H9 (cell line): ENCODE measurements at regions not wholly inside any gene's neighbourhood (a gene's known extent, or its start where the extent isn't known, plus 50 kb on each side); places are given as distances from the start of the nearest gene placed in this dataset.

Experiments
- DNase-seq: peaks from one replicate; pipeline ENCODE4 v3.0.0-alpha.2; 2017
- H2AFZ ChIP-seq: one replicate; pipeline ENCODE4 v1.6.1; 2013; ENCODE audit warnings: mild to moderate bottlenecking, low read length, control low read depth, moderate library complexity
- H2AK5ac ChIP-seq: 2 replicates; pipeline ENCODE4 v1.6.1; 2013; ENCODE audit warnings: low read length, control low read depth, mixed read lengths; ENCODE audit not compliant: insufficient read length
- H2BK120ac ChIP-seq: one replicate; pipeline ENCODE4 v1.6.1; 2013; ENCODE audit warnings: low read depth, mild to moderate bottlenecking, low read length, control low read depth, inconsistent platforms; ENCODE audit not compliant: poor library complexity, severe bottlenecking
- H2BK12ac ChIP-seq: 2 replicates; pipeline ENCODE4 v1.6.1; 2013; ENCODE audit warnings: low read length, control low read depth, mixed read lengths, low read depth; ENCODE audit not compliant: insufficient read length
- H2BK15ac ChIP-seq: 2 replicates; pipeline ENCODE4 v1.6.1; 2013; ENCODE audit warnings: low read depth, low read length, control low read depth
- H2BK20ac ChIP-seq: one replicate; pipeline ENCODE4 v1.6.1; 2013; ENCODE audit warnings: low read depth, mild to moderate bottlenecking, low read length, control low read depth, inconsistent platforms; ENCODE audit not compliant: poor library complexity, severe bottlenecking
- H2BK5ac ChIP-seq: 2 replicates; pipeline ENCODE4 v1.6.1; 2013; ENCODE audit warnings: low read length, control low read depth, mixed read lengths; ENCODE audit not compliant: insufficient read length
- H3K14ac ChIP-seq: 2 replicates; pipeline ENCODE4 v1.6.1; 2013; ENCODE audit warnings: low read length, control low read depth; ENCODE audit not compliant: insufficient read depth
- H3K18ac ChIP-seq: 2 replicates; pipeline ENCODE4 v1.6.1; 2013; ENCODE audit warnings: low read depth, mild to moderate bottlenecking, mixed read lengths, low read length, control low read depth; ENCODE audit not compliant: insufficient read length
- H3K23ac ChIP-seq: 2 replicates; pipeline ENCODE4 v1.6.1; 2013; ENCODE audit warnings: low read length, control low read depth, mixed read lengths, low read depth; ENCODE audit not compliant: insufficient read length
- H3K23me2 ChIP-seq: 2 replicates; pipeline ENCODE4 v1.6.1; 2013; ENCODE audit warnings: low read depth, mild to moderate bottlenecking, mixed read lengths, low read length, control low read depth; ENCODE audit not compliant: insufficient read length, poor library complexity, severe bottlenecking
- H3K27ac ChIP-seq: 2 replicates; pipeline ENCODE4 v1.5.1; 2013; ENCODE audit warnings: low read length, control low read depth, mixed read lengths, low read depth; ENCODE audit not compliant: insufficient read length
- H3K27me3 ChIP-seq: 2 replicates; pipeline ENCODE4 v1.6.1; 2013; ENCODE audit warnings: low read length, control low read depth, inconsistent platforms; ENCODE audit not compliant: insufficient read depth
- H3K4ac ChIP-seq: 2 replicates; pipeline ENCODE4 v1.6.1; 2013; ENCODE audit warnings: low read depth, mild to moderate bottlenecking, control low read depth, inconsistent platforms, low read length, moderate library complexity
- H3K4me1 ChIP-seq: 2 replicates; pipeline ENCODE4 v1.6.1; 2013; ENCODE audit warnings: low read length, control low read depth, inconsistent platforms; ENCODE audit not compliant: insufficient read depth
- H3K4me2 ChIP-seq: 2 replicates; pipeline ENCODE4 v1.6.1; 2013; ENCODE audit warnings: low read length, control low read depth, mixed read lengths; ENCODE audit not compliant: insufficient read length, insufficient read depth
- H3K56ac ChIP-seq: 2 replicates; pipeline ENCODE4 v1.6.1; 2013; ENCODE audit warnings: low read depth, mild to moderate bottlenecking, mixed read lengths, low read length, control low read depth; ENCODE audit not compliant: insufficient read length
- H3K79me1 ChIP-seq: 2 replicates; pipeline ENCODE4 v1.6.1; 2013; ENCODE audit warnings: low read depth, mild to moderate bottlenecking, moderate library complexity, low read length, control low read depth, inconsistent platforms; ENCODE audit not compliant: insufficient read depth, poor library complexity, severe bottlenecking
- H3K79me2 ChIP-seq: 2 replicates; pipeline ENCODE4 v1.6.1; 2013; ENCODE audit warnings: low read length, control low read depth, inconsistent platforms; ENCODE audit not compliant: insufficient read depth
- H3K9ac ChIP-seq: 2 replicates; pipeline ENCODE4 v1.6.1; 2013; ENCODE audit warnings: low read length, control low read depth, mixed read lengths; ENCODE audit not compliant: insufficient read length; ENCODE audit errors: extremely low read depth
- H3K9me3 ChIP-seq: one replicate; pipeline ENCODE4 v1.6.1; 2013; ENCODE audit warnings: low read depth, low read length, inconsistent platforms; ENCODE audit not compliant: control insufficient read depth
- H3T11ph ChIP-seq: one replicate; pipeline ENCODE4 v1.6.1; 2013; ENCODE audit warnings: mild to moderate bottlenecking, low read length, control low read depth, inconsistent platforms
- H4K20me1 ChIP-seq: one replicate; pipeline ENCODE4 v1.6.1; 2013; ENCODE audit not compliant: control insufficient read depth, insufficient read length, insufficient read depth
- H4K5ac ChIP-seq: 2 replicates; pipeline ENCODE4 v1.6.1; 2013; ENCODE audit warnings: low read depth, mild to moderate bottlenecking, mixed read lengths, low read length, control low read depth; ENCODE audit not compliant: insufficient read length
- H4K8ac ChIP-seq: replicated peaks from 2 replicates; pipeline ENCODE4 v1.6.1; 2013; ENCODE audit warnings: low read length, control low read depth, mixed read lengths, low read depth; ENCODE audit not compliant: insufficient read length
- H4K91ac ChIP-seq: 2 replicates; pipeline ENCODE4 v1.6.1; 2013; ENCODE audit warnings: low read depth, mild to moderate bottlenecking, moderate library complexity, mixed read lengths, low read length, control low read depth; ENCODE audit not compliant: insufficient read length
- H3K27ac Mint-ChIP-seq, 3 experiments: 2 replicates in 2 of 3; 3 replicates in 1 of 3; pipeline ENCODE4 v1.8.0; 2020 to 2021; ENCODE audit warnings: mixed read lengths in 3 of 3, mild to moderate bottlenecking in 1 of 3, moderate library complexity in 1 of 3
- H3K27me3 Mint-ChIP-seq: 2 replicates; pipeline ENCODE4 v1.8.0; 2021; ENCODE audit warnings: low read depth, mild to moderate bottlenecking, moderate library complexity, mixed read lengths
- H3K36me3 Mint-ChIP-seq, 3 experiments: 2 replicates in 2 of 3; 3 replicates in 1 of 3; pipeline ENCODE4 v1.8.0; 2020 to 2021; ENCODE audit warnings: low read depth in 3 of 3, mixed read lengths in 3 of 3; ENCODE audit not compliant: insufficient read depth in 1 of 3
- H3K4me1 Mint-ChIP-seq, 2 experiments: 2 replicates each; pipeline ENCODE4 v1.8.0; 2020; ENCODE audit warnings: mixed read lengths in 2 of 2
- H3K4me3 Mint-ChIP-seq, 2 experiments: 2 replicates in 1 of 2; 3 replicates in 1 of 2; pipeline ENCODE4 v1.8.0; 2020 to 2021; ENCODE audit warnings: mild to moderate bottlenecking in 2 of 2, mixed read lengths in 2 of 2, moderate library complexity in 1 of 2
- H3K9me3 Mint-ChIP-seq, 2 experiments: 2 replicates in 1 of 2; 3 replicates in 1 of 2; pipeline ENCODE4 v1.8.0; 2020; ENCODE audit warnings: mild to moderate bottlenecking in 2 of 2, mixed read lengths in 2 of 2, moderate library complexity in 1 of 2
- TF ChIP-seq, protein P1 (sequence below): fragments of 200-600 bp; sonication (generic); conservative IDR thresholded peaks from 3 replicates; pipeline ENCODE4 v1.8.0; 2021; ENCODE audit warnings: antibody characterized with exemption, mild to moderate bottlenecking

DNA sequence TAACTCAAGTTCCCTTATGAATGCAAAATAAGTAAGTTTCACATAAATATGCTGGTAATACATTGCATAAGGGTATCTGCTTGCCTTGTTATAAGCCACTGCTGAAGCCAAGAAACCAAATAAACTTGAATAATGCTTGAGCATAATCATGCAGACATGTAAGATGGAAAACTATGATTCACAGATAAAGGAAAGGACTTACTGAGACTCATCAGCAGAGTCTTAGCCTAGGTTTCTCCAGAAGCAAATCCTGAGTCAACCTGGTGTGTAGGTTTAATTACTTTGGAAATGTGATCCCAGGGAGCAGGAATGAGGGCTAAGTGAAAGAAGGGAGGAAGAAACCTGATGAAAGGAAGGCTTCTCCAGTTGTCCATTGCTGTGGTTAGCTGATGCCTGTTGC lies 107.7 kb upstream of the BTG1 start:
- Histone ChIP-seq H3K18ac (no peak overlapping the region), H4K91ac (no peak overlapping the region), H3K79me1 (no peaks in the 10 kb centered on the region), H3K27me3 (no peaks in the 10 kb centered on the region), H3K14ac (no peak overlapping the region), H2BK15ac (no peak overlapping the region), H2AK5ac (no peak overlapping the region), H3K23me2 (no peaks in the 10 kb centered on the region), H2AFZ (no peak overlapping the region), H2BK120ac (no peak overlapping the region), H3K56ac (no peak overlapping the region), H3T11ph (no peak overlapping the region), H3K4ac (no peak overlapping the region), H3K4me1 (peaks cover 6% of the 10 kb centered on the region; the same call in 1 of the 2 replicates), H3K23ac (no peak overlapping the region), H4K20me1 (no peaks in the 10 kb centered on the region), H2BK5ac (no peak overlapping the region), H3K27ac (no peak overlapping the region), H4K5ac (no peak overlapping the region), H3K9me3 (no peaks in the 10 kb centered on the region), H2BK20ac (no peak overlapping the region), H3K9ac (no peak overlapping the region), H4K8ac (no peak overlapping the region), H3K79me2 (no peaks in the 10 kb centered on the region), H2BK12ac (no peak overlapping the region), H3K4me2 (no peak overlapping the region)
- no peaks in the 10 kb centered on the region for H3K36me3 Mint-ChIP-seq
- TF ChIP-seq, protein P1, sequence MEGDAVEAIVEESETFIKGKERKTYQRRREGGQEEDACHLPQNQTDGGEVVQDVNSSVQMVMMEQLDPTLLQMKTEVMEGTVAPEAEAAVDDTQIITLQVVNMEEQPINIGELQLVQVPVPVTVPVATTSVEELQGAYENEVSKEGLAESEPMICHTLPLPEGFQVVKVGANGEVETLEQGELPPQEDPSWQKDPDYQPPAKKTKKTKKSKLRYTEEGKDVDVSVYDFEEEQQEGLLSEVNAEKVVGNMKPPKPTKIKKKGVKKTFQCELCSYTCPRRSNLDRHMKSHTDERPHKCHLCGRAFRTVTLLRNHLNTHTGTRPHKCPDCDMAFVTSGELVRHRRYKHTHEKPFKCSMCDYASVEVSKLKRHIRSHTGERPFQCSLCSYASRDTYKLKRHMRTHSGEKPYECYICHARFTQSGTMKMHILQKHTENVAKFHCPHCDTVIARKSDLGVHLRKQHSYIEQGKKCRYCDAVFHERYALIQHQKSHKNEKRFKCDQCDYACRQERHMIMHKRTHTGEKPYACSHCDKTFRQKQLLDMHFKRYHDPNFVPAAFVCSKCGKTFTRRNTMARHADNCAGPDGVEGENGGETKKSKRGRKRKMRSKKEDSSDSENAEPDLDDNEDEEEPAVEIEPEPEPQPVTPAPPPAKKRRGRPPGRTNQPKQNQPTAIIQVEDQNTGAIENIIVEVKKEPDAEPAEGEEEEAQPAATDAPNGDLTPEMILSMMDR = no peak
- no peak overlapping the region for H3K4me3 Mint-ChIP-seq
- H3K27me3 Mint-ChIP-seq = no peaks in the 10 kb centered on the region
- H3K9me3 Mint-ChIP-seq = no peaks in the 10 kb centered on the region; a peak in 1 of 5 replicates
- H3K4me1 Mint-ChIP-seq = peaks cover 9% of the 10 kb centered on the region in 2 experiments
- DNase-seq = no peak
- H3K27ac Mint-ChIP-seq = no peak overlapping the region
